Trophoblast cell (in vitro differentiated cells and primary cell): ENCODE measurements at regions not wholly inside any gene's neighbourhood (a gene's known extent, or its start where the extent isn't known, plus 50 kb on each side); places are given as distances from the start of the nearest gene placed in this dataset.

ENCODE experiments used
- DNase-seq, 2 donors: peaks; one replicate each; pipeline ENCODE4 v3.0.0-alpha.2; 2016
- H2AFZ ChIP-seq: 2 replicates; pipeline ENCODE4 v1.6.1; 2013; ENCODE audit warnings: low read length, moderate library complexity, mild to moderate bottlenecking; ENCODE audit not compliant: insufficient read depth, poor library complexity
- H2AK5ac ChIP-seq: 2 replicates; pipeline ENCODE4 v1.6.1; 2013; ENCODE audit warnings: mild to moderate bottlenecking, low read length
- H2BK120ac ChIP-seq: 2 replicates; pipeline ENCODE4 v1.6.1; 2013; ENCODE audit warnings: low read length, mild to moderate bottlenecking, moderate library complexity; ENCODE audit not compliant: insufficient read depth, poor library complexity
- H2BK12ac ChIP-seq: 2 replicates; pipeline ENCODE4 v1.6.1; 2013; ENCODE audit warnings: mild to moderate bottlenecking, low read length, moderate library complexity
- H2BK5ac ChIP-seq: 2 replicates; pipeline ENCODE4 v1.6.1; 2013; ENCODE audit warnings: low read length, low read depth, moderate library complexity, mild to moderate bottlenecking; ENCODE audit not compliant: poor library complexity
- H3K14ac ChIP-seq: 2 replicates; pipeline ENCODE4 v1.6.1; 2013; ENCODE audit warnings: mild to moderate bottlenecking, low read length
- H3K18ac ChIP-seq: 2 replicates; pipeline ENCODE4 v1.6.1; 2013; ENCODE audit warnings: mild to moderate bottlenecking, low read length
- H3K23ac ChIP-seq: 2 replicates; pipeline ENCODE4 v1.6.1; 2013; ENCODE audit warnings: low read length
- H3K27ac ChIP-seq: 2 replicates; pipeline ENCODE4 v1.5.1; 2013; ENCODE audit warnings: low read depth, mild to moderate bottlenecking, inconsistent platforms, low read length, moderate library complexity
- H3K27me3 ChIP-seq: 2 replicates; pipeline ENCODE4 v1.6.1; 2013; ENCODE audit warnings: inconsistent platforms, mild to moderate bottlenecking, low read length, moderate library complexity; ENCODE audit not compliant: insufficient read depth
- H3K36me3 ChIP-seq, 2 experiments: 1 replicate in 1 of 2; 2 replicates in 1 of 2; pipeline ENCODE4 v1.6.1; 2013; ENCODE audit warnings: low read length in 2 of 2, mild to moderate bottlenecking in 2 of 2, moderate library complexity in 1 of 2; ENCODE audit not compliant: insufficient read depth in 2 of 2, control insufficient read depth in 1 of 2
- H3K4ac ChIP-seq: 2 replicates; pipeline ENCODE4 v1.6.1; 2013; ENCODE audit warnings: low read depth, mild to moderate bottlenecking, low read length, moderate library complexity
- H3K4me1 ChIP-seq, 2 experiments: 1 replicate in 1 of 2; 2 replicates in 1 of 2; pipeline ENCODE4 v1.6.1; 2013; ENCODE audit warnings: low read length in 2 of 2, mild to moderate bottlenecking in 2 of 2, moderate library complexity in 1 of 2; ENCODE audit not compliant: insufficient read depth in 2 of 2, control insufficient read depth in 1 of 2
- H3K4me2 ChIP-seq: 2 replicates; pipeline ENCODE4 v1.6.1; 2013; ENCODE audit warnings: inconsistent platforms, mild to moderate bottlenecking, low read length, moderate library complexity
- H3K4me3 ChIP-seq: 2 replicates; pipeline ENCODE4 v1.5.1; 2013; ENCODE audit warnings: mild to moderate bottlenecking, low read depth, low read length, inconsistent platforms
- H3K79me1 ChIP-seq: one replicate; pipeline ENCODE4 v1.6.1; 2013; ENCODE audit warnings: low read length
- H3K79me2 ChIP-seq: 2 replicates; pipeline ENCODE4 v1.6.1; 2013; ENCODE audit warnings: low read length, mild to moderate bottlenecking; ENCODE audit not compliant: control insufficient read depth, insufficient read depth, poor library complexity
- H3K9ac ChIP-seq: 2 replicates; pipeline ENCODE4 v1.6.1; 2013; ENCODE audit warnings: mild to moderate bottlenecking, low read length
- H3K9me3 ChIP-seq: 2 replicates; pipeline ENCODE4 v1.6.1; 2013; ENCODE audit warnings: low read depth, mild to moderate bottlenecking, control low read depth, inconsistent platforms, low read length; ENCODE audit not compliant: insufficient read depth
- H4K12ac ChIP-seq: 2 replicates; pipeline ENCODE4 v1.6.1; 2013; ENCODE audit warnings: low read depth, mild to moderate bottlenecking, low read length, moderate library complexity
- H4K8ac ChIP-seq: 2 replicates; pipeline ENCODE4 v1.6.1; 2013; ENCODE audit warnings: low read depth, mild to moderate bottlenecking, low read length, moderate library complexity
- H4K91ac ChIP-seq: one replicate; pipeline ENCODE4 v1.6.1; 2013; ENCODE audit warnings: low read depth, mild to moderate bottlenecking, low read length, moderate library complexity
- WGBS: extraction: QIAGEN DNeasy Blood & Tissue Kit; methylation state at CpG from one replicate; pipeline ENCODE4 v1.1.7; 2013; ENCODE audit warnings: missing lambda C conversion rate; ENCODE audit not compliant: insufficient read length, insufficient coverage; ENCODE audit errors: extremely low coverage; 5-methylcytosine and 5-hydroxymethylcytosine counted together

- no peak overlapping the region for H3K4me2 ChIP-seq
- WGBS: no CpG with 5 or more reads among the region's 4 CpGs
- no peak for DNase-seq
Observed at GRCh38 chr5:136527311-136527710, 162.0 kb upstream of the TRPC7 start.

GRCh38 chr5:136526791-136527190 is 161.4 kb upstream of the TRPC7 start:
- no peak overlapping the region for H3K4ac ChIP-seq
- no CpG with 5 or more reads among the region's 5 CpGs for WGBS

More at GRCh38 chr5:136527311-136527710, 162.0 kb upstream of the TRPC7 start:
- no peak overlapping the region for H4K91ac ChIP-seq
- H3K4me1 ChIP-seq: peaks cover 2 to 4% of the 10 kb centered on the region in 2 experiments
- H2AFZ ChIP-seq: no peak overlapping the region
- no peak overlapping the region for H4K8ac ChIP-seq
- no peak overlapping the region for H2BK12ac ChIP-seq
- no peaks in the 10 kb centered on the region for H3K36me3 ChIP-seq
- no peak overlapping the region for H3K9ac ChIP-seq
- H3K4me3 ChIP-seq: no peak overlapping the region
- no peaks in the 10 kb centered on the region for H3K79me1 ChIP-seq
- no peak overlapping the region for H3K4ac ChIP-seq
- no peak overlapping the region for H3K27ac ChIP-seq
- H3K79me2 ChIP-seq: no peaks in the 10 kb centered on the region
- no peaks in the 10 kb centered on the region for H3K9me3 ChIP-seq
- no peaks in the 10 kb centered on the region for H3K27me3 ChIP-seq
- H3K23ac ChIP-seq: no peak overlapping the region
- H2BK120ac ChIP-seq: no peak overlapping the region
- H3K14ac ChIP-seq: no peak overlapping the region
- H2BK5ac ChIP-seq: no peak overlapping the region
- no peak overlapping the region for H3K18ac ChIP-seq
- no peak overlapping the region for H2AK5ac ChIP-seq
- H4K12ac ChIP-seq: no peak overlapping the region

GRCh38 chr5:136526021-136526420 is 160.7 kb upstream of the TRPC7 start:
- no peak for DNase-seq

More at GRCh38 chr5:136526791-136527190, 161.4 kb upstream of the TRPC7 start:
- H3K9ac ChIP-seq: no peak overlapping the region
- no peaks in the 10 kb centered on the region for H3K79me2 ChIP-seq
- no peak overlapping the region for H4K91ac ChIP-seq
- no peak overlapping the region for H3K4me2 ChIP-seq
- H3K4me3 ChIP-seq: no peak overlapping the region
- H3K18ac ChIP-seq: no peak overlapping the region
- H3K14ac ChIP-seq: no peak overlapping the region
- no peaks in the 10 kb centered on the region for H3K36me3 ChIP-seq
- no peaks in the 10 kb centered on the region for H3K79me1 ChIP-seq
- no peak overlapping the region for H4K12ac ChIP-seq
- H3K4me1 ChIP-seq: peaks cover 2 to 4% of the 10 kb centered on the region in 2 experiments
- no peak overlapping the region for H4K8ac ChIP-seq
- no peak overlapping the region for H3K23ac ChIP-seq
- no peak overlapping the region for H2AK5ac ChIP-seq
- no peak overlapping the region for H2BK12ac ChIP-seq
- no peaks in the 10 kb centered on the region for H3K9me3 ChIP-seq
- no peak overlapping the region for H2AFZ ChIP-seq
- H3K27me3 ChIP-seq: no peaks in the 10 kb centered on the region
- H2BK5ac ChIP-seq: no peak overlapping the region
- no peak overlapping the region for H3K27ac ChIP-seq
- H2BK120ac ChIP-seq: no peak overlapping the region
- no peak for DNase-seq

GRCh38 chr5:136525597-136525996 is 160.3 kb upstream of the TRPC7 start:
- no peak for DNase-seq
- no CpG with 5 or more reads among the region's 2 CpGs for WGBS
- H2AK5ac ChIP-seq: no peak overlapping the region

More at GRCh38 chr5:136526021-136526420, 160.7 kb upstream of the TRPC7 start:
- Histone ChIP-seq H3K18ac (no peak overlapping the region), H2BK120ac (no peak overlapping the region), H2BK5ac (no peak overlapping the region), H3K27me3 (no peaks in the 10 kb centered on the region), H4K91ac (no peak overlapping the region), H3K79me2 (no peaks in the 10 kb centered on the region), H2AK5ac (no peak overlapping the region), H3K9me3 (no peaks in the 10 kb centered on the region), H3K27ac (no peak overlapping the region), H4K12ac (no peak overlapping the region), H3K4ac (no peak overlapping the region), H3K4me2 (no peak overlapping the region), H3K36me3 (no peaks in the 10 kb centered on the region), H4K8ac (no peak overlapping the region), H3K23ac (no peak overlapping the region), H3K9ac (no peak overlapping the region), H2AFZ (no peak overlapping the region), H2BK12ac (no peak overlapping the region), H3K4me1 (peaks cover 2 to 4% of the 10 kb centered on the region in 2 experiments), H3K14ac (no peak overlapping the region), H3K79me1 (no peaks in the 10 kb centered on the region), H3K4me3 (no peak overlapping the region)
- WGBS: no CpG with 5 or more reads among the region's 4 CpGs

More at GRCh38 chr5:136525597-136525996, 160.3 kb upstream of the TRPC7 start:
- Histone ChIP-seq H3K79me2 (no peaks in the 10 kb centered on the region), H3K18ac (no peak overlapping the region), H3K79me1 (no peaks in the 10 kb centered on the region), H3K4me3 (no peak overlapping the region), H3K4me1 (peaks cover 2 to 4% of the 10 kb centered on the region in 2 experiments), H4K8ac (no peak overlapping the region), H3K9me3 (no peaks in the 10 kb centered on the region), H3K9ac (no peak overlapping the region), H3K23ac (no peak overlapping the region), H3K27me3 (no peaks in the 10 kb centered on the region), H2BK5ac (no peak overlapping the region), H3K36me3 (no peaks in the 10 kb centered on the region), H2AFZ (no peak overlapping the region), H3K4ac (no peak overlapping the region), H4K91ac (no peak overlapping the region), H2BK12ac (no peak overlapping the region), H3K14ac (no peak overlapping the region), H3K27ac (no peak overlapping the region), H3K4me2 (no peak overlapping the region), H2BK120ac (no peak overlapping the region), H4K12ac (no peak overlapping the region)
